Calu3 (cell line): ENCODE measurements at regions not wholly inside any gene's neighbourhood (a gene's known extent, or its start where the extent isn't known, plus 50 kb on each side); places are given as distances from the start of the nearest gene placed in this dataset.

ENCODE experiments used
- BruUV-seq: library from RNA; stranded (reverse); fragments of 400-500 nt; replicated peaks from 2 replicates; lab custom pipeline; 2021; lab: Mats Ljungman, UMichigan
- CTCF ChIA-PET: fragments of 300-600 bp; sonication (Branson Sonifier 250); formaldehyde crosslinking; loops from one replicate; lab custom pipeline; 2022; ENCODE audit warnings: antibody characterized with exemption; lab: Charles Lee
- DNase-seq: peaks from one replicate; pipeline ENCODE4 v3.0.0; 2022
- H3K27ac Mint-ChIP-seq: one replicate; pipeline ENCODE4 v1.8.0; 2022; ENCODE audit warnings: mixed read lengths; ENCODE audit not compliant: unreplicated experiment
- H3K27me3 Mint-ChIP-seq: one replicate; pipeline ENCODE4 v1.8.0; 2022; ENCODE audit warnings: mixed read lengths; ENCODE audit not compliant: unreplicated experiment
- H3K36me3 Mint-ChIP-seq: one replicate; pipeline ENCODE4 v1.8.0; 2022; ENCODE audit warnings: mild to moderate bottlenecking, moderate library complexity, mixed read lengths; ENCODE audit not compliant: insufficient read depth, unreplicated experiment
- H3K4me1 Mint-ChIP-seq: one replicate; pipeline ENCODE4 v1.8.0; 2022; ENCODE audit warnings: mild to moderate bottlenecking, low read depth, mixed read lengths; ENCODE audit not compliant: unreplicated experiment
- H3K4me3 Mint-ChIP-seq: one replicate; pipeline ENCODE4 v1.8.0; 2022; ENCODE audit warnings: mild to moderate bottlenecking, low read depth, moderate library complexity, mixed read lengths; ENCODE audit not compliant: unreplicated experiment
- H3K9me3 Mint-ChIP-seq: one replicate; pipeline ENCODE4 v1.8.0; 2022; ENCODE audit warnings: low read depth, mixed read lengths; ENCODE audit not compliant: unreplicated experiment
- intact Hi-C: fragments of 100-400 bp; cut with micrococcal nuclease; formaldehyde crosslinking; loops from one replicate; pipeline ENCODE4 v1.10.0; 2022; ENCODE audit not compliant: unreplicated experiment
- TF ChIP-seq, protein P1 (sequence below): fragments of 200-600 bp; IDR thresholded peaks from one replicate; pipeline ENCODE4 v1.8.0; 2022; ENCODE audit warnings: antibody characterized with exemption; ENCODE audit not compliant: unreplicated experiment

DNA sequence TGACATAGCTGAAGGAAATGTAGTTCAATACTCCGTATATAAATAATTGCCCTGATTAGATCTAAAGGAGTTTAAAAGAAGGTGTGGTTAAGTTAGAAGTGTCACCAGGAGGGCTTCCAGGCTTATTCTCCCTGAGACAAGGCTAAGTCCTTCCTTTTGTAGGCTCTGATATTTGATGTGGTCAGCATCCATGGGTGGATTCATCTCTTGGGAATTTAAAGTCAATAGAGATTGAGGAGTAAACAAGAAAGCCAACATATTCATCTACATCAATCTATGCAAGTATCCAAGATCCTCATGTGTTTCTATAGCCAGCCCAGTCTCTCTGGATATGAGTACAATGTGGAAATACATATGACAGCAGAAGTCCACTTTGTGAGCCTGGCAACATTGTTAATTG lies 76.8 kb downstream of the KCTD12 start:
- CTCF ChIA-PET: interaction anchor here (0.6 kb wide), 1 partner anchor 919 kb away, joined by 3 read pairs; no protein-coding TSS in a partner anchor

DNA sequence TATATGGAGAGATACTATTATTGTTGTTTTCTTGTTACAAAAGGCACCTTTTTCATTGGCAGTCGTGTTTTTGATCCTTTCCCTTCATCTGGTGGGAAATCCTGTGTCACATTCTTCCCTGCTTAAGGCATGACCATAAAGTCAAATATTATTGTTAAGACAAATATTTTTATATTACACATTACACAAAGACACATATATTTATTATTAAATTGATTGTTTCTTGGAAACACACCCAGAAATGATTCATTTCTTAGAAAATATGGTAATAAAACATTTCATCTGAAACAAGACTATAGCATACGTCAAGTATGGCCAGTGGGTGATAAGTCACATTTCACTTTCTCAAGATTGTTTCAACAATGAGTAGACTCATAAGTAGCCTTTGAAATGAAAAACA lies 77.3 kb downstream of the KCTD12 start:
- TF ChIP-seq, protein P1, sequence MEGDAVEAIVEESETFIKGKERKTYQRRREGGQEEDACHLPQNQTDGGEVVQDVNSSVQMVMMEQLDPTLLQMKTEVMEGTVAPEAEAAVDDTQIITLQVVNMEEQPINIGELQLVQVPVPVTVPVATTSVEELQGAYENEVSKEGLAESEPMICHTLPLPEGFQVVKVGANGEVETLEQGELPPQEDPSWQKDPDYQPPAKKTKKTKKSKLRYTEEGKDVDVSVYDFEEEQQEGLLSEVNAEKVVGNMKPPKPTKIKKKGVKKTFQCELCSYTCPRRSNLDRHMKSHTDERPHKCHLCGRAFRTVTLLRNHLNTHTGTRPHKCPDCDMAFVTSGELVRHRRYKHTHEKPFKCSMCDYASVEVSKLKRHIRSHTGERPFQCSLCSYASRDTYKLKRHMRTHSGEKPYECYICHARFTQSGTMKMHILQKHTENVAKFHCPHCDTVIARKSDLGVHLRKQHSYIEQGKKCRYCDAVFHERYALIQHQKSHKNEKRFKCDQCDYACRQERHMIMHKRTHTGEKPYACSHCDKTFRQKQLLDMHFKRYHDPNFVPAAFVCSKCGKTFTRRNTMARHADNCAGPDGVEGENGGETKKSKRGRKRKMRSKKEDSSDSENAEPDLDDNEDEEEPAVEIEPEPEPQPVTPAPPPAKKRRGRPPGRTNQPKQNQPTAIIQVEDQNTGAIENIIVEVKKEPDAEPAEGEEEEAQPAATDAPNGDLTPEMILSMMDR: no peak
- Mint-ChIP-seq H3K27ac (no peak overlapping the region), H3K27me3 (no peaks in the 10 kb centered on the region), H3K4me1 (no peaks in the 10 kb centered on the region), H3K9me3 (no peaks in the 10 kb centered on the region), H3K36me3 (no peaks in the 10 kb centered on the region), H3K4me3 (no peak overlapping the region)
- BruUV-seq: no TSS peak
- intact Hi-C loops: no loop called here
- CTCF ChIA-PET: no interaction called here
- no peak for DNase-seq

More for the DNA sequence above, 76.8 kb downstream of the KCTD12 start:
- TF ChIP-seq, protein P1: no peak
- H3K36me3 Mint-ChIP-seq: no peaks in the 10 kb centered on the region
- H3K27me3 Mint-ChIP-seq: no peaks in the 10 kb centered on the region
- BruUV-seq: no TSS peak
- no peaks in the 10 kb centered on the region for H3K9me3 Mint-ChIP-seq
- H3K4me1 Mint-ChIP-seq: no peaks in the 10 kb centered on the region
- no peak overlapping the region for H3K27ac Mint-ChIP-seq
- no peak for DNase-seq
- H3K4me3 Mint-ChIP-seq: no peak overlapping the region
- intact Hi-C loops: no loop called here

DNA sequence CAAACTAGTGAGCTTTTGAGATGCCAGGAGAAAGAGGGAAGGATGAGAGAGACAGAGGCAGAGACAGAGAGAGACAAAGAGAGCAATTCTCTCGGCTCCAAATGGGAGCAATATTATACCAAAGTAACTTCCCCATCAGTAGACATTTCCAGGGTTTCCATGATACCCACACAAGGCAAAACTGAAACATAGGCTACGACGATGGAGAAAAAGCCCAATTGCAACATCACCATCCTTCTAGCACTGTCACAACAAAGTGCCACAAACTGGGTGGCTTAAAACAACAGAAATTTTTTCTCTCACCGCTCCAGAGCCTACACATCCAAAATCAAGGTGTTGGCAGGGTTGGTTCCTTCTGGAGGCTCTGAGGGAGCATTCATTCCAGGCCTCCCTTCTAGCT lies 81.4 kb downstream of the KCTD12 start:
- Mint-ChIP-seq H3K36me3 (no peaks in the 10 kb centered on the region), H3K4me3 (no peak overlapping the region), H3K9me3 (no peaks in the 10 kb centered on the region), H3K27me3 (no peaks in the 10 kb centered on the region), H3K27ac (no peak overlapping the region), H3K4me1 (no peaks in the 10 kb centered on the region)
- no peak for DNase-seq
- CTCF ChIA-PET: no interaction called here
- BruUV-seq: no TSS peak
- TF ChIP-seq, protein P1: no peak
- intact Hi-C loops: no loop called here

DNA sequence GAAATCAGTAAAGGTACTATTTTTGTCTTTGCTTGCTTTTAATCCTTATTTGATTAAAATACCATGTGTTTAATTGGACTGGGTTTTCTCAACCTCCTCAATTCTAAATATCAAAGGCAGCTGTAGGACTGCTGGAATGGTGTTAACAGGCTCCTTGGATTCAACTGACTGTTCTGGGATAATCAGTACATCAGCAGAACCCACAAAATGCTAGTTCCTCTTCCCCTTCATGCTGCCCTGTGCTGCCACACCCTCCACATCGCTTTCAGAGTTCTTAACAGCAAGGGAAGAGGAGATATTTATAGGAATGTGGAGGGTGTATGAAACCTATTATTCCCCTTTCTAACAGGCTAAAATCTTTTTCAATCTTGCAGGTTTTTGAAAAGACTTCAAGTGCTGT lies 82.4 kb downstream of the KCTD12 start:
- Mint-ChIP-seq H3K4me3 (no peak overlapping the region), H3K4me1 (no peaks in the 10 kb centered on the region), H3K36me3 (no peaks in the 10 kb centered on the region), H3K27me3 (no peaks in the 10 kb centered on the region), H3K9me3 (no peaks in the 10 kb centered on the region), H3K27ac (no peak overlapping the region)
- DNase-seq: no peak
- BruUV-seq: no TSS peak
- CTCF ChIA-PET: no interaction called here
- intact Hi-C loops: no loop called here
- TF ChIP-seq, protein P1: no peak
